B cell (primary cell): ENCODE measurements at regions not wholly inside any gene's neighbourhood (a gene's known extent, or its start where the extent isn't known, plus 50 kb on each side); places are given as distances from the start of the nearest gene placed in this dataset.

Experiments
- EZH2 ChIP-seq: IDR thresholded peaks from 2 replicates; pipeline ENCODE4 v1.6.1; 2012; ENCODE audit warnings: borderline replicate concordance, low read depth, mild to moderate bottlenecking, moderate library complexity, low read length; ENCODE audit not compliant: insufficient read depth, poor library complexity, severe bottlenecking
- TF ChIP-seq, protein P1 (sequence below): fragments of 200-600 bp; IDR thresholded peaks from one replicate; pipeline ENCODE4 v1.8.0; 2022; ENCODE audit warnings: antibody characterized with exemption, mild to moderate bottlenecking

DNA sequence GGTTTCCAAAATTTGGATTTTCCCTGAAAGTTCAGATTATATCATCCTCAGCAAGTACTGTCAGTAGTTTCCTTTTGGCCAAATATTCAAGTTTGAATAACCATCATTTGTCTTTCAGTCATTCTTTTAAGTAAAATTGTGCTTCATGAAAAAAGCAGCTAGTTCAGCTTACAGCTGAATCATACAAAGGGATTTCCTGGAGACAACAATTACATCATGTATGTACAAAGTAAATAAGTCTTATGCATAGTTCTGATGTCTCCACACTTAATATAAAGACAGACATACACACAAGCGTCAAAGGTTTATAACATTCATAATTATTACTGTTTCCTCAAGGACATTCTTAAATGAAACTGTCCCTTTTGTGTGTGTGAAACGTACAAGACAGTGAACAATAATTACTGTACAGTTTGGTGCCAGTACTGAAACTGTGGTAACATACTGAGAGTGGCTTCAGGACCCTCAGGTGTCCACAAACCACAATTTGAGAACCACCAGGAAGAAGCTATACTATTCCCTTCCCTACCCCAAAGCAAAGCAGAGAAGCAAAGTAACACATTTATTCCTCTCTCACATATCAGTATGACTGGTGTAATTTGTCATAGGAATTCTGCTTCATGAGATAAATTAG, 746.6 kb downstream of the TAF11L14 start:
- TF ChIP-seq, protein P1, sequence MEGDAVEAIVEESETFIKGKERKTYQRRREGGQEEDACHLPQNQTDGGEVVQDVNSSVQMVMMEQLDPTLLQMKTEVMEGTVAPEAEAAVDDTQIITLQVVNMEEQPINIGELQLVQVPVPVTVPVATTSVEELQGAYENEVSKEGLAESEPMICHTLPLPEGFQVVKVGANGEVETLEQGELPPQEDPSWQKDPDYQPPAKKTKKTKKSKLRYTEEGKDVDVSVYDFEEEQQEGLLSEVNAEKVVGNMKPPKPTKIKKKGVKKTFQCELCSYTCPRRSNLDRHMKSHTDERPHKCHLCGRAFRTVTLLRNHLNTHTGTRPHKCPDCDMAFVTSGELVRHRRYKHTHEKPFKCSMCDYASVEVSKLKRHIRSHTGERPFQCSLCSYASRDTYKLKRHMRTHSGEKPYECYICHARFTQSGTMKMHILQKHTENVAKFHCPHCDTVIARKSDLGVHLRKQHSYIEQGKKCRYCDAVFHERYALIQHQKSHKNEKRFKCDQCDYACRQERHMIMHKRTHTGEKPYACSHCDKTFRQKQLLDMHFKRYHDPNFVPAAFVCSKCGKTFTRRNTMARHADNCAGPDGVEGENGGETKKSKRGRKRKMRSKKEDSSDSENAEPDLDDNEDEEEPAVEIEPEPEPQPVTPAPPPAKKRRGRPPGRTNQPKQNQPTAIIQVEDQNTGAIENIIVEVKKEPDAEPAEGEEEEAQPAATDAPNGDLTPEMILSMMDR = no peak
- TF ChIP-seq EZH2 = no peak
